ENCODE measurements at regions not wholly inside any gene's neighbourhood (a gene's known extent, or its start where the extent isn't known, plus 50 kb on each side); places are given as distances from the start of the nearest gene placed in this dataset.

- no peak overlapping the region for H3K4me3 ChIP-seq (ENCODE audit: low read length)
- H3K79me2 ChIP-seq (ENCODE audit: low read length) = no peaks in the 10 kb centered on the region
- no peaks in the 10 kb centered on the region for H3K4me1 ChIP-seq (ENCODE audit: low read length)
- H3K9me3 ChIP-seq (ENCODE audit: insufficient read depth, low read length) = no peaks in the 10 kb centered on the region
- no peak overlapping the region for H2AFZ ChIP-seq (ENCODE audit: low read depth, low read length)
- TF ChIP-seq EZH2phosphoT487 (IDR thresholded peaks at IDR 0.05; ENCODE audit: low read depth) (no peak), CTCF (IDR thresholded peaks at IDR 0.05; ENCODE audit: low read depth, low read length) (no peak)
- no peaks in the 10 kb centered on the region for H3K36me3 ChIP-seq (replicated peaks; ENCODE audit: low read depth, low read length)
- H3K27me3 ChIP-seq (ENCODE audit: low read depth, low read length) = peaks cover 9% of the 10 kb centered on the region; the same call in 1 of the 2 replicates
- H3K27ac ChIP-seq (ENCODE audit: low read length) = no peak overlapping the region
- H4K20me1 ChIP-seq (ENCODE audit: insufficient read depth, low read length) = no peaks in the 10 kb centered on the region
- no peak overlapping the region for H3K9ac ChIP-seq (ENCODE audit: low read length)
- H3K4me2 ChIP-seq (ENCODE audit: low read length) = no peak overlapping the region
These were observed 136.5 kb downstream of the SPTSSA start for GRCh38 chr14:34325493-34325892.

- 0 out of 2 replicates have a peak overlapping the region, but pooled peaks have one; percentile 52 for H2AFZ ChIP-seq (ENCODE audit: low read depth, low read length)
- H4K20me1 ChIP-seq (ENCODE audit: insufficient read depth, low read length) = no peaks in the 10 kb centered on the region
- H3K79me2 ChIP-seq (ENCODE audit: low read length) = no peaks in the 10 kb centered on the region
- no peaks in the 10 kb centered on the region for H3K9me3 ChIP-seq (ENCODE audit: insufficient read depth, low read length)
- H3K36me3 ChIP-seq (replicated peaks; ENCODE audit: low read depth, low read length) = no peaks in the 10 kb centered on the region
- H3K27ac ChIP-seq (ENCODE audit: low read length) = no peak overlapping the region
- H3K27me3 ChIP-seq (ENCODE audit: low read depth, low read length) = peaks cover 12% of the 10 kb centered on the region; the same call in 1 of the 2 replicates
- no peak overlapping the region for H3K9ac ChIP-seq (ENCODE audit: low read length)
- 0 out of 2 replicates have a peak overlapping the region, but pooled peaks have one; percentile 24 for H3K4me3 ChIP-seq (ENCODE audit: low read length)
- no peaks in the 10 kb centered on the region for H3K4me1 ChIP-seq (ENCODE audit: low read length)
- TF ChIP-seq EZH2phosphoT487 (IDR thresholded peaks at IDR 0.05; ENCODE audit: low read depth) = no peak
- TF ChIP-seq CTCF (IDR thresholded peaks at IDR 0.05; ENCODE audit: low read depth, low read length) = peak; percentile 73
- peak overlapping the region; percentile 44 for H3K4me2 ChIP-seq (ENCODE audit: low read length)
These were observed 137.7 kb downstream of the SPTSSA start for GRCh38 chr14:34324363-34324795.

GRCh38 chr14:34322940-34323418 lies 139.1 kb downstream of the SPTSSA start:
- H3K4me2 ChIP-seq (ENCODE audit: low read length) = peak overlapping the region; percentile 46
- no peak overlapping the region for H3K27ac ChIP-seq (ENCODE audit: low read length)
- H3K36me3 ChIP-seq (replicated peaks; ENCODE audit: low read depth, low read length) = no peaks in the 10 kb centered on the region
- H3K79me2 ChIP-seq (ENCODE audit: low read length) = no peaks in the 10 kb centered on the region
- H3K27me3 ChIP-seq (ENCODE audit: low read depth, low read length) = peaks cover 12% of the 10 kb centered on the region; the same call in 1 of the 2 replicates
- H2AFZ ChIP-seq (ENCODE audit: low read depth, low read length) = peak overlapping the region; percentile 96
- peak overlapping the region; percentile 39 for H3K4me3 ChIP-seq (ENCODE audit: low read length)
- H3K9me3 ChIP-seq (ENCODE audit: insufficient read depth, low read length) = no peaks in the 10 kb centered on the region
- H3K4me1 ChIP-seq (ENCODE audit: low read length) = no peaks in the 10 kb centered on the region
- H3K9ac ChIP-seq (ENCODE audit: low read length) = no peak overlapping the region
- no peaks in the 10 kb centered on the region for H4K20me1 ChIP-seq (ENCODE audit: insufficient read depth, low read length)
- TF ChIP-seq CTCF (IDR thresholded peaks at IDR 0.05; ENCODE audit: low read depth, low read length) (peak; percentile 78), EZH2phosphoT487 (IDR thresholded peaks at IDR 0.05; ENCODE audit: low read depth) (no peak)

- TF ChIP-seq EZH2phosphoT487 (IDR thresholded peaks at IDR 0.05; ENCODE audit: low read depth) (no peak), CTCF (IDR thresholded peaks at IDR 0.05; ENCODE audit: low read depth, low read length) (no peak)
- Histone ChIP-seq H3K4me2 (ENCODE audit: low read length) (no peak overlapping the region), H3K27ac (ENCODE audit: low read length) (no peak overlapping the region), H3K27me3 (ENCODE audit: low read depth, low read length) (peaks cover 12% of the 10 kb centered on the region; the same call in 1 of the 2 replicates), H3K4me3 (ENCODE audit: low read length) (no peak overlapping the region), H3K9ac (ENCODE audit: low read length) (no peak overlapping the region), H2AFZ (ENCODE audit: low read depth, low read length) (no peak overlapping the region), H3K36me3 (replicated peaks; ENCODE audit: low read depth, low read length) (no peaks in the 10 kb centered on the region), H4K20me1 (ENCODE audit: insufficient read depth, low read length) (no peaks in the 10 kb centered on the region), H3K9me3 (ENCODE audit: insufficient read depth, low read length) (no peaks in the 10 kb centered on the region), H3K79me2 (ENCODE audit: low read length) (no peaks in the 10 kb centered on the region), H3K4me1 (ENCODE audit: low read length) (no peaks in the 10 kb centered on the region)
These were observed 142.9 kb downstream of the SPTSSA start for GRCh38 chr14:34319140-34319539.

Data from OCI-LY3 (cell line).